Hepatocyte (in vitro differentiated cells): ENCODE measurements at regions not wholly inside any gene's neighbourhood (a gene's known extent, or its start where the extent isn't known, plus 50 kb on each side); places are given as distances from the start of the nearest gene placed in this dataset.

Experiments used
- EZH2 ChIP-seq: fragments of 200-600 bp; sonication (generic); IDR thresholded peaks from 2 replicates; pipeline ENCODE4 v1.6.1; 2016; ENCODE audit warnings: antibody characterized with exemption, mild to moderate bottlenecking, borderline replicate concordance
- EZH2phosphoT487 ChIP-seq: fragments of 200-600 bp; sonication (generic); IDR thresholded peaks from one replicate; pipeline ENCODE4 v1.6.1; 2018; ENCODE audit warnings: antibody characterized with exemption, mild to moderate bottlenecking, low read depth, moderate library complexity; ENCODE audit not compliant: unreplicated experiment, severe bottlenecking
- TF ChIP-seq, protein P1 (sequence below): fragments of 200-600 bp; sonication (generic); IDR thresholded peaks from 2 replicates; pipeline ENCODE4 v1.5.1; 2016; ENCODE audit warnings: antibody characterized with exemption, mild to moderate bottlenecking; ENCODE audit not compliant: poor library complexity

GRCh38 chr2:167508709-167509108 is 620.4 kb downstream of the XIRP2 start:
- TF ChIP-seq EZH2phosphoT487 = no peak
- TF ChIP-seq, protein P1, sequence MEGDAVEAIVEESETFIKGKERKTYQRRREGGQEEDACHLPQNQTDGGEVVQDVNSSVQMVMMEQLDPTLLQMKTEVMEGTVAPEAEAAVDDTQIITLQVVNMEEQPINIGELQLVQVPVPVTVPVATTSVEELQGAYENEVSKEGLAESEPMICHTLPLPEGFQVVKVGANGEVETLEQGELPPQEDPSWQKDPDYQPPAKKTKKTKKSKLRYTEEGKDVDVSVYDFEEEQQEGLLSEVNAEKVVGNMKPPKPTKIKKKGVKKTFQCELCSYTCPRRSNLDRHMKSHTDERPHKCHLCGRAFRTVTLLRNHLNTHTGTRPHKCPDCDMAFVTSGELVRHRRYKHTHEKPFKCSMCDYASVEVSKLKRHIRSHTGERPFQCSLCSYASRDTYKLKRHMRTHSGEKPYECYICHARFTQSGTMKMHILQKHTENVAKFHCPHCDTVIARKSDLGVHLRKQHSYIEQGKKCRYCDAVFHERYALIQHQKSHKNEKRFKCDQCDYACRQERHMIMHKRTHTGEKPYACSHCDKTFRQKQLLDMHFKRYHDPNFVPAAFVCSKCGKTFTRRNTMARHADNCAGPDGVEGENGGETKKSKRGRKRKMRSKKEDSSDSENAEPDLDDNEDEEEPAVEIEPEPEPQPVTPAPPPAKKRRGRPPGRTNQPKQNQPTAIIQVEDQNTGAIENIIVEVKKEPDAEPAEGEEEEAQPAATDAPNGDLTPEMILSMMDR = no peak
- TF ChIP-seq EZH2 = no peak
